Islet precursor cell (in vitro differentiated cells): ENCODE measurements at regions not wholly inside any gene's neighbourhood (a gene's known extent, or its start where the extent isn't known, plus 50 kb on each side); places are given as distances from the start of the nearest gene placed in this dataset.
A peak's percentile ranks its signal among the peaks of the same experiment; 100 is the strongest.
"Not testable (repeated sequence)": the region's sequence is repeated elsewhere in the genome, so short reads cannot be mapped to it uniquely, and the experiment has no call there.

Experiments
- DNase-seq: peaks from one replicate; pipeline ENCODE4 v3.0.0-alpha.2; 2018

- DNase-seq = not testable (repeated sequence)
These were observed 1937.1 kb upstream of the DEFB115 start for GRCh38 chr20:29320216-29320949.

- DNase-seq = not testable (repeated sequence)
These were observed 1933.6 kb upstream of the DEFB115 start for GRCh38 chr20:29323631-29324515.

GRCh38 chr20:29324516-29325303 is 1932.8 kb upstream of the DEFB115 start:
- not testable (repeated sequence) for DNase-seq

- DNase-seq = no peak
These were observed 1932.2 kb upstream of the DEFB115 start for GRCh38 chr20:29325304-29325640.

GRCh38 chr20:29325781-29326180 is 1931.7 kb upstream of the DEFB115 start:
- DNase-seq = not testable (repeated sequence)

GRCh38 chr20:29326376-29327070 is 1930.9 kb upstream of the DEFB115 start:
- DNase-seq = peak; percentile 51

- DNase-seq = not testable (repeated sequence)
These were observed 1929.7 kb upstream of the DEFB115 start for GRCh38 chr20:29327600-29328420.

- not testable (repeated sequence) for DNase-seq
These were observed 1926.9 kb upstream of the DEFB115 start for GRCh38 chr20:29330429-29331115.

GRCh38 chr20:29349836-29350235 is 1907.6 kb upstream of the DEFB115 start:
- no peak for DNase-seq

GRCh38 chr20:29375937-29376336 is 1881.5 kb upstream of the DEFB115 start:
- not testable (repeated sequence) for DNase-seq

GRCh38 chr20:29392853-29393252 is 1864.6 kb upstream of the DEFB115 start:
- not testable (repeated sequence) for DNase-seq

GRCh38 chr20:29408034-29408695 is 1849.3 kb upstream of the DEFB115 start:
- no peak for DNase-seq

- peak; percentile 50 for DNase-seq
These were observed 1848.8 kb upstream of the DEFB115 start for GRCh38 chr20:29408707-29409106.

- DNase-seq = not testable (repeated sequence)
These were observed 1848.2 kb upstream of the DEFB115 start for GRCh38 chr20:29409160-29409689.

- DNase-seq = no peak
These were observed 1847.3 kb upstream of the DEFB115 start for GRCh38 chr20:29409833-29410805.

GRCh38 chr20:29410806-29411457 is 1846.5 kb upstream of the DEFB115 start:
- no peak for DNase-seq

- not testable (repeated sequence) for DNase-seq
These were observed 1846.0 kb upstream of the DEFB115 start for GRCh38 chr20:29411458-29411820.

GRCh38 chr20:29419378-29419777 is 1838.1 kb upstream of the DEFB115 start:
- no peak for DNase-seq
